ENCODE measurements at regions not wholly inside any gene's neighbourhood (a gene's known extent, or its start where the extent isn't known, plus 50 kb on each side); places are given as distances from the start of the nearest gene placed in this dataset.

GRCh38 chr10:10821926-10822325, 195.7 kb upstream of the CELF2 start:
- no peak for DNase-seq

- no peak for DNase-seq
These were observed 193.0 kb upstream of the CELF2 start for GRCh38 chr10:10824591-10825148.

DNA sequence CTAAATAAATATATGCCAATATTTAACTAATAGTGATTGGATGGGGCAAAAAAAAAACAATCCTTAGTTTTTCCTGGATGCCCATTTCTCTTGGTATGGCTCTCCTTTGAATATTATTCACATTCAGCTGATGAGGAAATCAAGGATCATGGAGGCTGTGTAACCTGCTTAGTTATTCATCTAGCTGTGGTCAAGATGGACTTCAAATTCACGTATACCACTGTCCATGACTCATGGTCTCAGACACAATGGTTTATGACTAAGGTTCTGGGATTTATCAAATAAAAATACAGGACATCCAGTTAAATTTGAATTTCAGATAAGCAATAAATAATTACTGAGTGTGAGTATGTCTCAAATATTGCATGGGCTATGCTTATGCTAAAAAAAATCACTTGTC, 191.5 kb upstream of the CELF2 start:
- DNase-seq = no peak

DNA sequence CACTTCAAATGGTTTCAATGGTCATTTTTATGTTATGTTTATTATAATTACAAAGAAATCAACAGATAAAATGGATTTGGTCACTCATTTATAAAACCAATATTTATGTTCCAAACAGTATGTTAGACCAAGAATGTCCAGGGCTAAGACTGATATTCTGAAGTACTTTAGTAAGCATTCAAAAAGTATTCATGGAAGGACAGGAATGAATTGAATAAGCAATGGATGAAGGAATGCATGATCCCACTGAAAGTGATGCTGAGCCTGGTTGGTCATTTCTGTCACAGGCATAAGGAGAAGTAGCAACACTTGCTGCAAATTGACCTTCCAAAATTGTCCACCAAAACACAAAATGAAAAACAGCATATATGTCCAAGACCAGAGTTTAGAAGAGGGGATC, 189.0 kb upstream of the CELF2 start:
- DNase-seq = no peak

GRCh38 chr10:10829576-10829975, 188.1 kb upstream of the CELF2 start:
- DNase-seq = no peak

GRCh38 chr10:10830293-10830986, 187.2 kb upstream of the CELF2 start:
- no peak for DNase-seq

DNA sequence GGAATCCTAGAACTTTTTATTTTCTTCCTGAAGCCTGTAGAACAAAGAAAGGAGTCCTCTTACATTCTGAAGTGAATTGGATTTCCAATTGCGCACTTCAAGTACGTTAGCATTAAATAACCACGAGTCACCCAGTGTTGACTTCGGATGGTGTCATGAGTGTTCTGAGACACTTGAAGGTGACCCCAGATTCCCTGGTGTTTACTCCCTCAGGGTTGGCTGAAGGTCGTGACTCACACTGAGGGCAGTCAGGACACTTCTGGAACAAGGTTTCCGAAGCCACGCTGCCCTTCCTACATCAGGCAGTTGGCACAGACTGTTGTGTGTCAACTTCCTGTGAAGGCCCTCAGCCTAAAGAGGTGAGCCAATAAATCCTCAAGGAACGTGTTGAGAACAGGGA, 186.6 kb upstream of the CELF2 start:
- DNase-seq = no peak

DNA sequence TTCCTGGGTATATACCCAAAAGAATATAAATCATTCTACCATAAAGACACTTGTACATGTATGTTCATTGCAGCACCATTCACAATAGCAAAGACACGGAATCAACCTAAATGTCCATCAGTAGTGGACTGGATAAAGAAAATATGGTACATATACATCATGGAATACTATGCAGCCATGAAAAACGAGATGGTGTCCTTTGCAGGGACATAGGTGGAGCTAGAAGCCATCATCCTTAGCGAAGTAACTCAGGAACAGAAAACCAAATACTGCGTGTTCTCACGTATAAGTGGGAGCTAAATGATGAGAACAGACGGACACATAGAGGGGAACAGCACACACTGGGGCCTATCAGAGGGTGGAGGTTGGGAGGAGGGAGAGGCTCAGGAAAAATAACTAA, 183.7 kb upstream of the CELF2 start:
- no peak for DNase-seq

GRCh38 chr10:10844251-10844650, 173.4 kb upstream of the CELF2 start:
- DNase-seq = no peak

- DNase-seq = no peak
These were observed 172.5 kb upstream of the CELF2 start for GRCh38 chr10:10845185-10845584.

GRCh38 chr10:10845826-10846503, 171.7 kb upstream of the CELF2 start:
- no peak for DNase-seq

- DNase-seq = no peak
These were observed 171.2 kb upstream of the CELF2 start for GRCh38 chr10:10846504-10846900.

- no peak for DNase-seq
These were observed 170.3 kb upstream of the CELF2 start for GRCh38 chr10:10847387-10847786.

- DNase-seq = no peak
These were observed 169.1 kb upstream of the CELF2 start for GRCh38 chr10:10848488-10849111.

DNA sequence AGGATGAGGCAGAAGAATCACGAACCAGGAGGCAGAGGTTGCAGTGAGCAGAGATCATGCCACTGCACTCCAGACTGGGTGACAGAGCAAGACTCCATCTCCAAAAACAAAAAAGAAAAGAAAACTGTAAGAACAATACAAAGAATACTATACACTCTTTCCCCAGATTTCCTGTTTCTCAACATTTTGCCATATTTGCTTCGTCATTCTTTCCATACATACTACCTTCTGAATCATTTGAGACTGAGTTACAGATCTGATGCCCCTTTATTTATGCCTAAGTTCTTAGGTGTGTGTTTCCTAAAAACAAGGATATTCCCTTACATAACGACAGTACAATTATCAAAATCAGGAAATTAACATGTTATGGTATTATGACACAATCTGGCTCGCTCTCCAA, 168.4 kb upstream of the CELF2 start:
- no peak for DNase-seq

GRCh38 chr10:10850214-10850613, 167.5 kb upstream of the CELF2 start:
- DNase-seq = no peak

DNA sequence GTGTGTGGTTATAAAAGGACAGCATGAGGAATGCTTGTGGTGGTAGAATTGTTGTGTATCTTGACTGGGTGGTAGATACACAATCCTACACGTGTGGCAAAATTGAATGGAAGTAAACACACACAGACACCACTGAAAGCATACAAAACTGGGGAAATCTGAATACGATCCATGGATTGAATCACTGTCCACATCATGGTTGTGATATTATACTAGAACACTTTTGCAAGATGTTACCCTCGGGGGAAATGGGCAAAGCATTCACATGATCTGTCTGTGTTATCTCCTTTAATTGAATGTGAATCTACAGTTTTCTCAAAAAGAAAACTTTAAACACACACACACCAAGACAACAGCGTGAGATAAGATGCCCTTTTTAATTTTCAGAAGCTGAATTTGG, 165.2 kb upstream of the CELF2 start:
- no peak for DNase-seq

- DNase-seq = no peak
These were observed 163.7 kb upstream of the CELF2 start for GRCh38 chr10:10853954-10854353.

- DNase-seq = no peak
These were observed 162.9 kb upstream of the CELF2 start for GRCh38 chr10:10854725-10855124.

GRCh38 chr10:10855151-10855581, 162.5 kb upstream of the CELF2 start:
- no peak for DNase-seq

DNA sequence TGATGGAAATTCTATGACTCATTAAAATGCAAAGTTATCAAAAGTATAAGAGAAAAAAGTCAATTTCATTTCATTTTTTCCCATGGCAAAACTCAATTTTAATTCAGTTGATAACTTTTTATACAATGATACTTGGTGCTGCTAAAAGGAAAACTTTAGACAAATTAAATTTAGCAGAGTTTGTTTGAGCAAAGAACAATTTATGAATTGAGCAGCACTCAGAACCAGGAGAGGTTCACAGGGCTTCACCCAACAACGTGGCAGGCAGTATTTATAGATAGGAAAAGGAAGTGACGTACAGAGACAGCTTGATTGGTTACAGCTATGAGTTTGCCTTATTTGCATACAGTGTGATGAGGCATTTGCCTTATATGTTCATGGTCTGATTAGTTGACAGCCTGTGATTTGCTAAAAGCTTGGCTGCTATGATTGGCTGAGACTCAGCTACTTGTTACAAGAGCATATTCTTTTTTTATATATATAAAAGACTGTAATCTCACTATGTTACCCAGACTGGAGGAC, 157.2 kb upstream of the CELF2 start:
- DNase-seq = no peak

DNA sequence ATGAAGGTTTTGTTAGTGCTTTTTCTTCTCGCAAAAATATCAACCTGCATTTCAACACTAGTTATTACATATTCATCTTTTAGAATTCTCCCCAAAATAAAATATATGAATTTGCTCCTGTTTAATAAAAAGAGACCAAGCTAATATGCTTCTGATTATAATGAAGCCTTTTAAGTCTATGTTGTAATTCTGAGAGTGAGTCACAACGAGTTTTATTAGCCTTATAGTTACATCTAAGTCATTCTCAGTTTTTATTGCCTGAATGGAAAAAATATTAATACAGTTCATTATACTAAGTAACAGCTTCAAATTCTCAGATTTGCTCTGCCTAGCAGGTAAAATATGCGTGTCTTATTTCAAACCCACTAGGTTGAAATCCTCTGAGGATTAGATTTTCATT, 152.4 kb upstream of the CELF2 start:
- no peak for DNase-seq

- no peak for DNase-seq
These were observed 151.8 kb upstream of the CELF2 start for GRCh38 chr10:10865913-10866312.

- no peak for DNase-seq
These were observed 148.1 kb upstream of the CELF2 start for GRCh38 chr10:10869592-10869991.
